SU-DHL-6 (cell line): ENCODE measurements at regions not wholly inside any gene's neighbourhood (a gene's known extent, or its start where the extent isn't known, plus 50 kb on each side); places are given as distances from the start of the nearest gene placed in this dataset.

Source experiments
- EZH2phosphoT487 ChIP-seq: fragments of 200-600 bp; sonication (generic), shearing (Covaris generic); conservative IDR thresholded peaks from 2 replicates; pipeline ENCODE4 v1.6.1; 2018; ENCODE audit warnings: mild to moderate bottlenecking, antibody characterized with exemption, low read length, moderate library complexity, mixed read lengths
- TF ChIP-seq, protein P1 (sequence below): fragments of 200-600 bp; sonication (generic); IDR thresholded peaks from one replicate; pipeline ENCODE4 v1.5.1; 2017; ENCODE audit warnings: antibody characterized with exemption, mild to moderate bottlenecking, low read length, moderate library complexity; ENCODE audit not compliant: insufficient read depth, poor library complexity, severe bottlenecking

DNA sequence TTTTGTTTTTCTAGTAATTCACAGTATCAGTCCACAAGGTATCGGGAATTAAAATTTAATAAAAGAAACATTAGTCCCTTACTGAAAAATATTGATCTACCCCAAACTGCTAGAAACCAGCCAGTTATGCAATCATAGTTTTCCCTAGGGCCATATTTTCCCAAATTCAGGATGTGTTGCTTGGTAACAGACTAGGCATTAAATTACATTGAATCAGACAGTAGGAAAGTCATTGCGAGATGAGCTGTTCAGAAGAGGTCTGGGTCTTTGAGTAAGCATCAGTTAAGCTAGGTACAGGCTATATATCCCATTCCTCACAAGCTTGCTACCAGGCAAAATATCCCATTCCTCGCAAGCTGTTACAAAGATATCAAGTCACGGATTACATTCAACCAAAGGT, 123.0 kb upstream of the CCDC150 start:
- TF ChIP-seq, protein P1, sequence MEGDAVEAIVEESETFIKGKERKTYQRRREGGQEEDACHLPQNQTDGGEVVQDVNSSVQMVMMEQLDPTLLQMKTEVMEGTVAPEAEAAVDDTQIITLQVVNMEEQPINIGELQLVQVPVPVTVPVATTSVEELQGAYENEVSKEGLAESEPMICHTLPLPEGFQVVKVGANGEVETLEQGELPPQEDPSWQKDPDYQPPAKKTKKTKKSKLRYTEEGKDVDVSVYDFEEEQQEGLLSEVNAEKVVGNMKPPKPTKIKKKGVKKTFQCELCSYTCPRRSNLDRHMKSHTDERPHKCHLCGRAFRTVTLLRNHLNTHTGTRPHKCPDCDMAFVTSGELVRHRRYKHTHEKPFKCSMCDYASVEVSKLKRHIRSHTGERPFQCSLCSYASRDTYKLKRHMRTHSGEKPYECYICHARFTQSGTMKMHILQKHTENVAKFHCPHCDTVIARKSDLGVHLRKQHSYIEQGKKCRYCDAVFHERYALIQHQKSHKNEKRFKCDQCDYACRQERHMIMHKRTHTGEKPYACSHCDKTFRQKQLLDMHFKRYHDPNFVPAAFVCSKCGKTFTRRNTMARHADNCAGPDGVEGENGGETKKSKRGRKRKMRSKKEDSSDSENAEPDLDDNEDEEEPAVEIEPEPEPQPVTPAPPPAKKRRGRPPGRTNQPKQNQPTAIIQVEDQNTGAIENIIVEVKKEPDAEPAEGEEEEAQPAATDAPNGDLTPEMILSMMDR: no peak
- no peak for TF ChIP-seq EZH2phosphoT487
